NB4 (cell line): ENCODE measurements at regions not wholly inside any gene's neighbourhood (a gene's known extent, or its start where the extent isn't known, plus 50 kb on each side); places are given as distances from the start of the nearest gene placed in this dataset.

Source experiments
- CTCF ChIP-seq: IDR thresholded peaks from one replicate; pipeline ENCODE4 v1.5.1; 2012; ENCODE audit warnings: low read depth, low read length
- MAX ChIP-seq: IDR thresholded peaks from 2 replicates; pipeline ENCODE4 v1.6.1; 2011; ENCODE audit warnings: low read depth, low read length
- POLR2A ChIP-seq: IDR thresholded peaks from 2 replicates; pipeline ENCODE4 v1.6.1; 2011; ENCODE audit warnings: mild to moderate bottlenecking; ENCODE audit not compliant: insufficient read length; ENCODE audit errors: extremely low read depth

GRCh38 chr7:68384581-68384980 is 1213.7 kb upstream of the AUTS2 start:
- TF ChIP-seq POLR2A = no peak
- TF ChIP-seq CTCF = no peak
- TF ChIP-seq MAX = no peak
